ENCODE measurements at regions not wholly inside any gene's neighbourhood (a gene's known extent, or its start where the extent isn't known, plus 50 kb on each side); places are given as distances from the start of the nearest gene placed in this dataset.

DNA sequence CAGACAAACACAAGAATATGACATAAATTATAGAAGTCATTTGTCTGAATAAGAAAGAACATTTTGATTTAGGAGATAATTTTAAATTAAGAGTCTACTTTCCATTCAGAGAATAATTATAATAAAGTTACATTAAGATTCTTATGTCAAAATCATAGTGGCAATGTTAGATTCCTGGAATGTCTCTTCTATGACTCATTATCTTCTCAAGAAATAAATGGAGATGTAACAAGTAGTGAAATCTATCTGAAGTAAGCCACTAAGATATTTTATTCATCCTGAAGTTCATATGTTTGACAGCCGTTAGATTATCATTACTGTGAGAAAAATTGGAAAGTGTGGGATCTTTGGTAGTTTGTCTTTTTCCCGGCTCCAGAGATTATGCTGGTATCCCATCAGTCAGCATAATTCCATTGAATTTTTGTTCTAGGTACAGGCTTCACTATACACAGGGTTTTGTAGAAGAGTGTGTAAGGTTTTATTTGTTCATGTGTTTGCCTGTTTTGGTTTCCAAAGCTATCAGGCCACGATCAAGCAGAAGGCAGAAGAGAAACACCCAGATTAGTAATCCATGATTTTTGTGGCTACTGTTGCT lies 1246.6 kb upstream of the LRRTM1 start:
- Histone ChIP-seq H3K27ac (ENCODE audit: extremely low read depth, low read depth, low read length) (no peak overlapping the region), H3K27me3 (ENCODE audit: control insufficient read depth in 2 of 2, insufficient read depth in 2 of 2, low read length in 2 of 2) (no peaks in the 10 kb centered on the region), H3K9ac (ENCODE audit: insufficient read depth in 1 of 2, low read depth in 2 of 2, low read length in 2 of 2) (no peak overlapping the region), H3K4me1 (replicated peaks in 1 of 2; ENCODE audit: control insufficient read depth in 2 of 2, insufficient read depth in 2 of 2, low read length in 2 of 2) (no peaks in the 10 kb centered on the region), H3K36me3 (ENCODE audit: control insufficient read depth, insufficient read depth, low read length) (no peaks in the 10 kb centered on the region), H3K4me2 (ENCODE audit: insufficient read depth, low read length) (no peak overlapping the region), H2AFZ (ENCODE audit: low read depth, low read length) (no peak overlapping the region), H4K20me1 (replicated peaks; ENCODE audit: control insufficient read depth, insufficient read depth, low read length) (no peaks in the 10 kb centered on the region), H3K79me2 (ENCODE audit: control insufficient read depth, insufficient read depth, low read length) (no peaks in the 10 kb centered on the region), H3K9me1 (ENCODE audit: control insufficient read depth, insufficient read depth, low read length) (no peaks in the 10 kb centered on the region), H3K4me3 (no peak overlapping the region), H3K9me3 (replicated peaks; ENCODE audit: control insufficient read depth, insufficient read depth, low read depth, low read length) (peaks cover 3% of the 10 kb centered on the region; the same call in 1 of the 2 replicates)
- ChIA-PET CTCF (ENCODE audit: low intra/inter-chr PET ratio) (no interaction called here), POLR2A (no interaction called here)
- no TSS peak for BruUV-seq (replicated peaks)
- WGBS (ENCODE audit: insufficient coverage, low coverage, missing lambda C conversion rate) = 16% methylated on average over 3 of the region's 3 CpGs
- in situ Hi-C loops (cut with MboI) (no loop called here), intact Hi-C loops (cut with micrococcal nuclease) (no loop called here)
- DNase-seq (ENCODE audit: extremely low read depth in 1 of 4, low spot score in 3 of 4) = no peak
- ATAC-seq = no peak
- FAIRE-seq = no peak
- TF ChIP-seq, protein P1, sequence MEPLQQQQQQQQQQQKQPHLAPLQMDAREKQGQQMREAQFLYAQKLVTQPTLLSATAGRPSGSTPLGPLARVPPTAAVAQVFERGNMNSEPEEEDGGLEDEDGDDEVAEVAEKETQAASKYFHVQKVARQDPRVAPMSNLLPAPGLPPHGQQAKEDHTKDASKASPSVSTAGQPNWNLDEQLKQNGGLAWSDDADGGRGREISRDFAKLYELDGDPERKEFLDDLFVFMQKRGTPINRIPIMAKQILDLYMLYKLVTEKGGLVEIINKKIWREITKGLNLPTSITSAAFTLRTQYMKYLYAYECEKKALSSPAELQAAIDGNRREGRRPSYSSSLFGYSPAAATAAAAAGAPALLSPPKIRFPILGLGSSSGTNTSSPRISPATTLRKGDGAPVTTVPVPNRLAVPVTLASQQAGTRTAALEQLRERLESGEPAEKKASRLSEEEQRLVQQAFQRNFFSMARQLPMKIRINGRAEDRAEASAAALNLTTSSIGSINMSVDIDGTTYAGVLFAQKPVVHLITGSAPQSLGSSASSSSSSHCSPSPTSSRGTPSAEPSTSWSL (CRISPR knock-in tag; IDR thresholded peaks at IDR 0.05; ENCODE audit: borderline replicate concordance) = no peak
- TF ChIP-seq GABPB1 (CRISPR knock-in tag; IDR thresholded peaks at IDR 0.05) = no peak
- TF ChIP-seq ZNF57 (CRISPR knock-in tag; IDR thresholded peaks at IDR 0.05) = no peak
- TF ChIP-seq TBP (optimal IDR thresholded peaks at IDR 0.05; ENCODE audit: low read depth, low read length) = no peak
- TF ChIP-seq ZKSCAN8 (CRISPR knock-in tag; IDR thresholded peaks at IDR 0.05) = no peak
- TF ChIP-seq, protein P2, sequence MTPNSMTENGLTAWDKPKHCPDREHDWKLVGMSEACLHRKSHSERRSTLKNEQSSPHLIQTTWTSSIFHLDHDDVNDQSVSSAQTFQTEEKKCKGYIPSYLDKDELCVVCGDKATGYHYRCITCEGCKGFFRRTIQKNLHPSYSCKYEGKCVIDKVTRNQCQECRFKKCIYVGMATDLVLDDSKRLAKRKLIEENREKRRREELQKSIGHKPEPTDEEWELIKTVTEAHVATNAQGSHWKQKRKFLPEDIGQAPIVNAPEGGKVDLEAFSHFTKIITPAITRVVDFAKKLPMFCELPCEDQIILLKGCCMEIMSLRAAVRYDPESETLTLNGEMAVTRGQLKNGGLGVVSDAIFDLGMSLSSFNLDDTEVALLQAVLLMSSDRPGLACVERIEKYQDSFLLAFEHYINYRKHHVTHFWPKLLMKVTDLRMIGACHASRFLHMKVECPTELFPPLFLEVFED (CRISPR knock-in tag; conservative IDR thresholded peaks at IDR 0.05) = no peak
- no peak for TF ChIP-seq ZNF12 (CRISPR knock-in tag; IDR thresholded peaks at IDR 0.05)
- no peak for TF ChIP-seq NUFIP1 (IDR thresholded peaks at IDR 0.05; ENCODE audit: partially characterized antibody)
- TF ChIP-seq ZNF830 (CRISPR knock-in tag; IDR thresholded peaks at IDR 0.05) = no peak
- TF ChIP-seq MAFK (IDR thresholded peaks at IDR 0.05; ENCODE audit: low read length) = no peak
- no peak for TF ChIP-seq ZNF3 (CRISPR knock-in tag; IDR thresholded peaks at IDR 0.05)
- no peak for TF ChIP-seq MTA2 (IDR thresholded peaks at IDR 0.05; ENCODE audit: low read depth)
- TF ChIP-seq NR2C2 (CRISPR knock-in tag; IDR thresholded peaks at IDR 0.05) = no peak
- no peak for TF ChIP-seq NR2C2 (tag; IDR thresholded peaks at IDR 0.05)
- TF ChIP-seq, protein P3, sequence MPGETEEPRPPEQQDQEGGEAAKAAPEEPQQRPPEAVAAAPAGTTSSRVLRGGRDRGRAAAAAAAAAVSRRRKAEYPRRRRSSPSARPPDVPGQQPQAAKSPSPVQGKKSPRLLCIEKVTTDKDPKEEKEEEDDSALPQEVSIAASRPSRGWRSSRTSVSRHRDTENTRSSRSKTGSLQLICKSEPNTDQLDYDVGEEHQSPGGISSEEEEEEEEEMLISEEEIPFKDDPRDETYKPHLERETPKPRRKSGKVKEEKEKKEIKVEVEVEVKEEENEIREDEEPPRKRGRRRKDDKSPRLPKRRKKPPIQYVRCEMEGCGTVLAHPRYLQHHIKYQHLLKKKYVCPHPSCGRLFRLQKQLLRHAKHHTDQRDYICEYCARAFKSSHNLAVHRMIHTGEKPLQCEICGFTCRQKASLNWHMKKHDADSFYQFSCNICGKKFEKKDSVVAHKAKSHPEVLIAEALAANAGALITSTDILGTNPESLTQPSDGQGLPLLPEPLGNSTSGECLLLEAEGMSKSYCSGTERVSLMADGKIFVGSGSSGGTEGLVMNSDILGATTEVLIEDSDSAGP (CRISPR knock-in tag; IDR thresholded peaks at IDR 0.05) = no peak
- no peak for TF ChIP-seq FOXK1 (CRISPR knock-in tag; IDR thresholded peaks at IDR 0.05; ENCODE audit: borderline replicate concordance)
- TF ChIP-seq NEUROD1 (IDR thresholded peaks at IDR 0.05; ENCODE audit: borderline replicate concordance, low read depth, low read length, partially characterized antibody) = no peak
- no peak for TF ChIP-seq NFRKB (IDR thresholded peaks at IDR 0.05; ENCODE audit: low read depth)
- TF ChIP-seq, protein P4, sequence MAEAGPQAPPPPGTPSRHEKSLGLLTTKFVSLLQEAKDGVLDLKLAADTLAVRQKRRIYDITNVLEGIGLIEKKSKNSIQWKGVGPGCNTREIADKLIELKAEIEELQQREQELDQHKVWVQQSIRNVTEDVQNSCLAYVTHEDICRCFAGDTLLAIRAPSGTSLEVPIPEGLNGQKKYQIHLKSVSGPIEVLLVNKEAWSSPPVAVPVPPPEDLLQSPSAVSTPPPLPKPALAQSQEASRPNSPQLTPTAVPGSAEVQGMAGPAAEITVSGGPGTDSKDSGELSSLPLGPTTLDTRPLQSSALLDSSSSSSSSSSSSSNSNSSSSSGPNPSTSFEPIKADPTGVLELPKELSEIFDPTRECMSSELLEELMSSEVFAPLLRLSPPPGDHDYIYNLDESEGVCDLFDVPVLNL (CRISPR knock-in tag; IDR thresholded peaks at IDR 0.05; ENCODE audit: low read depth) = no peak
- no peak for TF ChIP-seq NRF1 (conservative IDR thresholded peaks at IDR 0.05 in 1 of 2, IDR thresholded peaks at IDR 0.05 in 1 of 2)
